K562 (cell line): ENCODE measurements at regions not wholly inside any gene's neighbourhood (a gene's known extent, or its start where the extent isn't known, plus 50 kb on each side); places are given as distances from the start of the nearest gene placed in this dataset.

Experiments used
- ATAC-seq: fragments of 200-7000 bp; cut with Tn5 transposase; 3 replicates; pipeline ENCODE4 v1.9.1; 2020; ENCODE audit warnings: moderate library complexity
- BruUV-seq: library from RNA; stranded (reverse); fragments of 400-500 nt; replicated peaks from 2 replicates; lab custom pipeline; 2021; lab: Mats Ljungman, UMichigan
- CTCF ChIA-PET: fragments of 300-600 bp; formaldehyde crosslinking; extraction: SDS; loops from one replicate; lab custom pipeline; 2021; ENCODE audit warnings: low intra/inter-chr PET ratio; lab: Yijun Ruan, JAX
- POLR2A ChIA-PET: fragments of 300-600, 350-650 bp; sonication (Branson Sonifier 250); formaldehyde crosslinking; extraction: SDS; loops from one replicate; lab custom pipeline; 2021; ENCODE audit warnings: antibody characterized with exemption, inconsistent platforms; lab: Yijun Ruan, JAX
- DNase-seq, 4 experiments: peaks; one replicate each; pipeline versions ENCODE4 v3.0.0 to v3.0.0-alpha.2; 2011 to 2018; ENCODE audit warnings: low spot score in 3 of 4, mixed read lengths in 3 of 4; ENCODE audit errors: extremely low read depth in 1 of 4
- FAIRE-seq: peaks from 2 replicates; lab custom pipeline; 2011; peaks lifted over from hg19 to GRCh38; lab: Jason Lieb, UNC
- H2AFZ ChIP-seq: 2 replicates; pipeline ENCODE4 v1.6.0; 2011; ENCODE audit warnings: low read depth, low read length, control low read depth, inconsistent platforms
- H3K27ac ChIP-seq: fragments of 200-600 bp; 3 replicates; pipeline ENCODE4 v1.8.0; 2011; ENCODE audit warnings: low read depth, mild to moderate bottlenecking, control low read depth, inconsistent platforms, low read length, moderate library complexity, mixed read lengths; ENCODE audit errors: extremely low read depth
- H3K27me3 ChIP-seq, 2 experiments: fragments of 300-600 bp in 1 of 2; 2 replicates in 1 of 2; 3 replicates in 1 of 2; pipeline versions ENCODE4 v1.6.0 to v1.8.0; 2011; ENCODE audit warnings: inconsistent platforms in 2 of 2, low read length in 2 of 2, mild to moderate bottlenecking in 1 of 2, mixed read lengths in 1 of 2, moderate library complexity in 1 of 2; ENCODE audit not compliant: control insufficient read depth in 2 of 2, insufficient read depth in 2 of 2
- H3K36me3 ChIP-seq: fragments of 300-600 bp; 3 replicates; pipeline ENCODE4 v1.8.0; 2011; ENCODE audit warnings: mild to moderate bottlenecking, low read length, inconsistent platforms; ENCODE audit not compliant: control insufficient read depth, insufficient read depth
- H3K4me1 ChIP-seq, 2 experiments: fragments of 200-600 bp in 1 of 2; replicated peaks in 1 of 2; 2 replicates in 1 of 2; 3 replicates in 1 of 2; pipeline versions ENCODE4 v1.5.1 to v1.8.0; 2011; ENCODE audit warnings: inconsistent platforms in 2 of 2, low read length in 2 of 2, mild to moderate bottlenecking in 1 of 2, mixed read lengths in 1 of 2, moderate library complexity in 1 of 2; ENCODE audit not compliant: control insufficient read depth in 2 of 2, insufficient read depth in 2 of 2
- H3K4me2 ChIP-seq: 2 replicates; pipeline ENCODE4 v1.6.1; 2011; ENCODE audit warnings: low read length, control low read depth, inconsistent platforms, mixed read lengths; ENCODE audit not compliant: insufficient read depth
- H3K4me3 ChIP-seq: fragments of 200-600 bp; sonication (generic), shearing (Covaris generic); 2 replicates; pipeline ENCODE4 v1.5.1; 2016; ENCODE audit warnings: control low read depth, inconsistent platforms
- H3K79me2 ChIP-seq: fragments of 200-600 bp; 3 replicates; pipeline ENCODE4 v1.8.0; 2011; ENCODE audit warnings: low read length, inconsistent platforms; ENCODE audit not compliant: control insufficient read depth, insufficient read depth
- H3K9ac ChIP-seq, 2 experiments: 2 replicates each; pipeline versions ENCODE4 v1.6.0 to v1.6.1; 2011; ENCODE audit warnings: low read depth in 2 of 2, low read length in 2 of 2, control low read depth in 1 of 2, inconsistent platforms in 1 of 2, mild to moderate bottlenecking in 1 of 2, mixed read lengths in 1 of 2; ENCODE audit not compliant: insufficient read depth in 1 of 2
- H3K9me1 ChIP-seq: one replicate; pipeline ENCODE4 v1.6.0; 2011; ENCODE audit warnings: inconsistent platforms, mild to moderate bottlenecking, low read length, moderate library complexity; ENCODE audit not compliant: control insufficient read depth, insufficient read depth
- H3K9me3 ChIP-seq: replicated peaks from 2 replicates; pipeline ENCODE4 v1.5.1; 2011; ENCODE audit warnings: low read depth, low read length, inconsistent platforms; ENCODE audit not compliant: control insufficient read depth, insufficient read depth
- H4K20me1 ChIP-seq: replicated peaks from 2 replicates; pipeline ENCODE4 v1.6.1; 2011; ENCODE audit warnings: low read length, inconsistent platforms, mixed read lengths; ENCODE audit not compliant: control insufficient read depth, insufficient read depth
- ADNP ChIP-seq: fragments of 200-800 bp; sonication (Bioruptor generic); IDR thresholded peaks from 2 replicates; pipeline ENCODE4 v1.6.1; 2016; ENCODE audit warnings: missing genetic modification characterization, missing compliant biosample characterization
- ELF2 ChIP-seq: fragments of 250-450 bp; sonication (Bioruptor Pico); IDR thresholded peaks from 2 replicates; pipeline ENCODE4 v1.5.0; 2021; ENCODE audit warnings: mild to moderate bottlenecking
- FOXP1 ChIP-seq: sonication (generic); formaldehyde crosslinking; IDR thresholded peaks from 2 replicates; pipeline ENCODE4 v1.8.0; 2022; ENCODE audit warnings: mild to moderate bottlenecking, missing genetic modification reagents
- HNRNPLL ChIP-seq: fragments of 200-400 bp; formaldehyde crosslinking; IDR thresholded peaks from 2 replicates; pipeline ENCODE4 v1.6.1; 2017; ENCODE audit warnings: low read length, low read depth, mild to moderate bottlenecking; ENCODE audit not compliant: poor library complexity, severe bottlenecking
- PTBP1 ChIP-seq: fragments of 200-400 bp; formaldehyde crosslinking; IDR thresholded peaks from 2 replicates; pipeline ENCODE4 v1.6.1; 2017; ENCODE audit warnings: low read depth, low read length
- RBM14 ChIP-seq: fragments of 200-400 bp; formaldehyde crosslinking; IDR thresholded peaks from 2 replicates; pipeline ENCODE4 v1.6.1; 2018; ENCODE audit warnings: low read depth, mild to moderate bottlenecking, low read length, moderate library complexity, borderline replicate concordance; ENCODE audit not compliant: insufficient read depth
- STAT5B ChIP-seq: fragments of 250-450 bp; sonication (Bioruptor Pico); IDR thresholded peaks from 2 replicates; pipeline ENCODE4 v1.8.0; 2021; ENCODE audit warnings: mild to moderate bottlenecking, inconsistent platforms
- ZC3H11A ChIP-seq: IDR thresholded peaks from 2 replicates; pipeline ENCODE4 v1.6.1; 2012; ENCODE audit warnings: low read depth, low read length, improper control_type of control experiment
- ZNF253 ChIP-seq: fragments of 250-450 bp; sonication (Bioruptor Pico); conservative IDR thresholded peaks from 2 replicates; pipeline ENCODE4 v1.6.1; 2021; ENCODE audit warnings: mild to moderate bottlenecking
- ZNF699 ChIP-seq: fragments of 250-450 bp; sonication (Bioruptor Pico); IDR thresholded peaks from 2 replicates; pipeline ENCODE4 v1.8.0; 2021; ENCODE audit warnings: mild to moderate bottlenecking, moderate library complexity; ENCODE audit not compliant: insufficient replicate concordance
- ZNF75A ChIP-seq: fragments of 450-650 bp; formaldehyde crosslinking; IDR thresholded peaks from 2 replicates; pipeline ENCODE4 v1.4.0; 2020; ENCODE audit warnings: mild to moderate bottlenecking
- WGBS: fragments of 100-300 bp; shearing (Covaris generic); methylation state at CpG from one replicate; pipeline ENCODE4 v1.1.6; 2016; ENCODE audit warnings: low coverage, mixed read lengths; ENCODE audit not compliant: insufficient coverage; ENCODE audit errors: missing lambda C conversion rate; 5-methylcytosine and 5-hydroxymethylcytosine counted together
- in situ Hi-C: fragments of 300-500 bp; cut with MboI; formaldehyde crosslinking; loops from 4 replicates; pipeline ENCODE4 v1.15.0; 2018; ENCODE audit warnings: inconsistent platforms, mixed read lengths
- intact Hi-C: fragments of 100-400 bp; cut with micrococcal nuclease; formaldehyde crosslinking; loops from 2 replicates; pipeline ENCODE4 v1.14.2; 2022
- TF ChIP-seq, protein P1 (sequence below): sonication (generic); formaldehyde crosslinking; IDR thresholded peaks from 2 replicates; pipeline ENCODE4 v1.9.0; 2022; ENCODE audit warnings: mild to moderate bottlenecking, missing genetic modification reagents

GRCh38 chr1:201714542-201715329 lies 114.2 kb upstream of the IPO9 start (continued):
- no peak for TF ChIP-seq FOXP1 (CRISPR knock-in tag)
- TF ChIP-seq ELF2: no peak
- no peak for TF ChIP-seq ZC3H11A
- TF ChIP-seq ZNF75A (CRISPR knock-in tag): no peak
- TF ChIP-seq, all 486 proteins: peak for 35

DNA sequence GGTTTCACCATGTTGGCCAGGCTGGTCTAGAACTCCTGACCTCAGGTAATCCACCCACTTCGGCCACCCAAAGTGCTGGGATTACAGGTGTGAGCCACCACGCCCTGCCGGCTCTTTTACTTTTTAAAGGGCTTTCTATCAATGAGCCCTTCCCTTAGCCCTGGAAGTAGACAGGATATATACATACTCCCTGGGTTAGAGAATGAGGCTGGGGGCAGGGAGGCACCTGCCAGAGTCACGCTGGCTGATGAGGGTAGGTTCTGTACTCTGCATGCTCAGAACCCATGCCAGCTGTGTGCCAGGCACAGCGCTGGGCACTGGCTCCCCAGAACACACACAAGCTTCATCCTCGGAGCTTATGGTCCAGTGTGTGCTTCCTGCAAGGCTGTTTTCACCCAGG lies 113.6 kb upstream of the IPO9 start:
- in situ Hi-C loops: no loop called here
- DNase-seq: no peak
- H3K36me3 ChIP-seq: peaks cover 17% of the 10 kb centered on the region; the same call in 1 of the 3 replicates
- no TSS peak for BruUV-seq
- FAIRE-seq: no peak
- ChIA-PET CTCF (interaction anchor here (1.0 kb wide), 1 partner anchor 185 kb away, joined by 4 read pairs; no protein-coding TSS in a partner anchor), POLR2A (interaction anchor here (0.6 to 5.8 kb wide), 5 partner anchors 8 to 456 kb away, joined by 3 to 15 read pairs (median 3); no protein-coding TSS in a partner anchor)
- H3K9me3 ChIP-seq: no peaks in the 10 kb centered on the region
- H4K20me1 ChIP-seq: no peaks in the 10 kb centered on the region
- no peak for ATAC-seq
- no peaks in the 10 kb centered on the region for H3K27me3 ChIP-seq
- H3K27ac ChIP-seq: no peak overlapping the region
- H2AFZ ChIP-seq: no peak overlapping the region
- no peaks in the 10 kb centered on the region for H3K79me2 ChIP-seq
- no peak overlapping the region for H3K4me2 ChIP-seq
- intact Hi-C loops: loop anchor here (2.0 to 10.0 kb wide), 2 partner anchors 35 to 259 kb away; no protein-coding TSS in a partner anchor
- H3K4me3 ChIP-seq: no peak overlapping the region
- H3K9me1 ChIP-seq: no peaks in the 10 kb centered on the region
- H3K4me1 ChIP-seq: peaks cover 18 to 22% of the 10 kb centered on the region in 2 experiments
- TF ChIP-seq ZNF253 (CRISPR knock-in tag) (no peak), RBM14 (no peak), PTBP1 (no peak), HNRNPLL (no peak), ADNP (tag) (no peak), ZNF699 (CRISPR knock-in tag) (no peak), STAT5B (no peak)
- TF ChIP-seq, protein P1, sequence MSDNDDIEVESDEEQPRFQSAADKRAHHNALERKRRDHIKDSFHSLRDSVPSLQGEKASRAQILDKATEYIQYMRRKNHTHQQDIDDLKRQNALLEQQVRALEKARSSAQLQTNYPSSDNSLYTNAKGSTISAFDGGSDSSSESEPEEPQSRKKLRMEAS (CRISPR knock-in tag): no peak
- no peak overlapping the region for H3K9ac ChIP-seq
- WGBS: 55% methylated on average over 5 of the region's 6 CpGs
